Osteoblast (primary cell): ENCODE measurements at regions not wholly inside any gene's neighbourhood (a gene's known extent, or its start where the extent isn't known, plus 50 kb on each side); places are given as distances from the start of the nearest gene placed in this dataset.

ENCODE experiments used
- DNase-seq: peaks from one replicate; pipeline ENCODE4 v3.0.0; 2011; ENCODE audit warnings: low spot score, mixed read lengths; ENCODE audit not compliant: insufficient read length; ENCODE audit errors: missing footprints
- H2AFZ ChIP-seq: 2 replicates; pipeline ENCODE4 v1.6.0; 2011; ENCODE audit warnings: mild to moderate bottlenecking, low read length
- H3K27ac ChIP-seq: 2 replicates; pipeline ENCODE4 v1.5.1; 2011; ENCODE audit warnings: mild to moderate bottlenecking, low read depth, low read length, moderate library complexity
- H3K27me3 ChIP-seq: 2 replicates; pipeline ENCODE4 v1.6.0; 2012; ENCODE audit warnings: mild to moderate bottlenecking, control low read depth, inconsistent platforms, low read length, moderate library complexity; ENCODE audit not compliant: insufficient read depth
- H3K36me3 ChIP-seq: 2 replicates; pipeline ENCODE4 v1.5.1; 2011; ENCODE audit warnings: mild to moderate bottlenecking, low read length, control low read depth, moderate library complexity; ENCODE audit not compliant: insufficient read depth
- H3K4me1 ChIP-seq: 2 replicates; pipeline ENCODE4 v1.5.1; 2011; ENCODE audit warnings: mild to moderate bottlenecking, low read length, control low read depth, moderate library complexity; ENCODE audit not compliant: insufficient read depth
- H3K4me2 ChIP-seq: 2 replicates; pipeline ENCODE4 v1.6.0; 2011; ENCODE audit warnings: mild to moderate bottlenecking, low read length; ENCODE audit not compliant: insufficient read depth
- H3K4me3 ChIP-seq: fragments of 200-600 bp; sonication (generic); 3 replicates; pipeline ENCODE4 v1.5.1; 2012; ENCODE audit warnings: mild to moderate bottlenecking, low read length, inconsistent platforms; ENCODE audit not compliant: insufficient read depth
- H3K79me2 ChIP-seq: 2 replicates; pipeline ENCODE4 v1.6.0; 2012; ENCODE audit warnings: mild to moderate bottlenecking, low read length, control low read depth, inconsistent platforms; ENCODE audit not compliant: insufficient read depth
- H3K9me3 ChIP-seq: 2 replicates; pipeline ENCODE4 v1.5.1; 2011; ENCODE audit warnings: low read depth, low read length, control low read depth
- H4K20me1 ChIP-seq: 2 replicates; pipeline ENCODE4 v1.6.0; 2012; ENCODE audit warnings: mild to moderate bottlenecking, low read length, control low read depth; ENCODE audit not compliant: insufficient read depth
- CTCF ChIP-seq: IDR thresholded peaks from 2 replicates; pipeline ENCODE4 v1.5.1; 2011; ENCODE audit warnings: mild to moderate bottlenecking, low read depth, low read length, moderate library complexity; ENCODE audit errors: extremely low read depth

- Histone ChIP-seq H2AFZ (no peak overlapping the region), H3K9me3 (no peaks in the 10 kb centered on the region), H3K36me3 (no peaks in the 10 kb centered on the region), H3K27ac (no peak overlapping the region), H3K27me3 (no peaks in the 10 kb centered on the region), H4K20me1 (no peaks in the 10 kb centered on the region), H3K79me2 (no peaks in the 10 kb centered on the region), H3K4me3 (no peak overlapping the region), H3K4me2 (no peak overlapping the region), H3K4me1 (no peaks in the 10 kb centered on the region)
- TF ChIP-seq CTCF = no peak
- DNase-seq = no peak
These were observed 471.9 kb downstream of the PID1 start for GRCh38 chr2:228799208-228799588.

GRCh38 chr2:228798458-228799207 is 472.5 kb downstream of the PID1 start:
- no peaks in the 10 kb centered on the region for H3K9me3 ChIP-seq
- TF ChIP-seq CTCF = no peak
- H3K36me3 ChIP-seq = no peaks in the 10 kb centered on the region
- H4K20me1 ChIP-seq = no peaks in the 10 kb centered on the region
- no peaks in the 10 kb centered on the region for H3K4me1 ChIP-seq
- H3K4me2 ChIP-seq = no peak overlapping the region
- no peaks in the 10 kb centered on the region for H3K27me3 ChIP-seq
- no peak overlapping the region for H3K4me3 ChIP-seq
- no peak overlapping the region for H2AFZ ChIP-seq
- H3K27ac ChIP-seq = no peak overlapping the region
- H3K79me2 ChIP-seq = no peaks in the 10 kb centered on the region
- DNase-seq = no peak

- Histone ChIP-seq H2AFZ (no peak overlapping the region), H3K4me1 (no peaks in the 10 kb centered on the region), H3K36me3 (no peaks in the 10 kb centered on the region), H4K20me1 (no peaks in the 10 kb centered on the region), H3K27ac (no peak overlapping the region), H3K4me2 (no peak overlapping the region), H3K9me3 (no peaks in the 10 kb centered on the region), H3K27me3 (no peaks in the 10 kb centered on the region), H3K79me2 (no peaks in the 10 kb centered on the region), H3K4me3 (no peak overlapping the region)
- DNase-seq = no peak
- no peak for TF ChIP-seq CTCF
These were observed 474.7 kb downstream of the PID1 start for GRCh38 chr2:228796386-228796785.

- no peaks in the 10 kb centered on the region for H3K9me3 ChIP-seq
- no peak overlapping the region for H3K4me2 ChIP-seq
- no peak overlapping the region for H3K27ac ChIP-seq
- no peaks in the 10 kb centered on the region for H3K36me3 ChIP-seq
- DNase-seq = no peak
- no peaks in the 10 kb centered on the region for H4K20me1 ChIP-seq
- no peaks in the 10 kb centered on the region for H3K27me3 ChIP-seq
- no peak overlapping the region for H3K4me3 ChIP-seq
- no peak overlapping the region for H2AFZ ChIP-seq
- TF ChIP-seq CTCF = no peak
- no peaks in the 10 kb centered on the region for H3K4me1 ChIP-seq
- no peaks in the 10 kb centered on the region for H3K79me2 ChIP-seq
These were observed 478.0 kb downstream of the PID1 start for GRCh38 chr2:228793116-228793515.
